LNCaP clone FGC (cell line): ENCODE measurements at regions not wholly inside any gene's neighbourhood (a gene's known extent, or its start where the extent isn't known, plus 50 kb on each side); places are given as distances from the start of the nearest gene placed in this dataset.
"Not testable (repeated sequence)": the region's sequence is repeated elsewhere in the genome, so short reads cannot be mapped to it uniquely, and the experiment has no call there.

Source experiments
- DNase-seq: peaks from one replicate; pipeline ENCODE4 v3.0.0-alpha.2; 2011; ENCODE audit warnings: low read depth
- H3K4me3 ChIP-seq: 2 replicates; pipeline ENCODE4 v1.5.1; 2011; ENCODE audit warnings: mild to moderate bottlenecking, low read depth, low read length, control low read depth
- CTCF ChIP-seq: IDR thresholded peaks from 2 replicates; pipeline ENCODE4 v1.5.1; 2012; ENCODE audit warnings: mild to moderate bottlenecking; ENCODE audit not compliant: control insufficient read depth, insufficient read depth; ENCODE audit errors: extremely low read depth

- no peak for TF ChIP-seq CTCF
- H3K4me3 ChIP-seq = no peak overlapping the region
- no peak for DNase-seq
Observed at GRCh38 chrX:23505531-23506303, 161.6 kb upstream of the PRDX4 start.

GRCh38 chrX:23509256-23509655 is 158.0 kb upstream of the PRDX4 start:
- TF ChIP-seq CTCF = no peak
- no peak for DNase-seq
- no peak overlapping the region for H3K4me3 ChIP-seq

DNA sequence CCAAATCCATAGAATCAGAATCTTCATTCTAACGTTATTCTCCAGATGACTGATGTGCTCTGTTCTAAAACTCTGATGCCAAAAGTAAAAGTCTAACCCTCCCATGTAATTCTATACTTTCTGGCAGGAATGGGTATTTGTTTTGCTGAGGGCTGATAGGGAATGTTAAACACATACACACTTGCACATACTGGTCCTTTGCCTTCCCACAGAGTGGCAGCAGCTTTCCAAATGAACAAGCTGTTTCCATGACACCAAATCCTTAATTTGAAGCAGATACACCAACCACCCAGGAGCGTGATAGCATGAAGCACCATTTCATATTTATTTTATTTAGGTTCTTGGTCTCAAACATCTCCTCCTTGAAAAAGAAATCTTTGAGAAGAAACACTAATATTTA is 155.5 kb upstream of the PRDX4 start:
- no peak overlapping the region for H3K4me3 ChIP-seq
- no peak for TF ChIP-seq CTCF
- peak; percentile 11 for DNase-seq

DNA sequence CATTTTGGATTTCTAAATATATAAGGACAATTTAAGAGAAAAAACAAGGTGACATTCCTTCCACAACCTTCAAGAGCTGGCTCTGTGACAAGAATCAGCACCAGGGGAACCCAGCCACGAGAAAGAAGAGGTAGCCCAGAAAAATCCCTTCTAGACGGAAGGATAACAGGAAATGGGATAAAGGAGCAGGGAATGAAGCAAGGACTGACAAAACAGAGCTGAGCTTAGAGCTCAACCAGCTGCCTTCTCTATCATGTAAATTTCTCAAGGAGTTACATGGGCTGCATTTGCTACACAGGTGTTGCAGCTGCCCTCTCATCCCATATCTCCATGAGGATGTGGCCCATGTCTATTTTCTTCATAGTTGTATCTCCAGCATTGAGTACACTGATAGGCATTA is 154.2 kb upstream of the PRDX4 start:
- no peak overlapping the region for H3K4me3 ChIP-seq
- no peak for TF ChIP-seq CTCF
- DNase-seq = no peak

GRCh38 chrX:23514082-23514481 is 153.2 kb upstream of the PRDX4 start:
- no peak overlapping the region for H3K4me3 ChIP-seq
- DNase-seq = no peak
- no peak for TF ChIP-seq CTCF

DNA sequence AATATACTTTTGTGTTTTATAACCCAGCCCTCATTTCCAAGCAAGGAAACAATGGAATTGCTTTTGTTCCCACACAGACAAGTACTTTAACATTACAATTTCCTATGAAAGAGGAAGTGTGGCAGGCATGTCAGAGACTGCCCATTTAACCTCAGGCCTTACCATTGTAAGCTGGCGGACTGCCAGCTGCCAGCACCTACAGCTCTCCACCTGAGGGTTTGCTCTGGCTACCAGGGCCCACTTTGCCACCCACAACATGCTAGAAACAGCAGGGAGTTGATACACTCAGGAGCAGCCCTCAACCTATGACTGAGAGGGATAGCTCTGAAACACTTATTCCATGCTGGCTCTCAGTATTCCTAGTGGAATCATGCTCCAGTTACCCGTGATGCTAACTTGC is 152.3 kb upstream of the PRDX4 start:
- no peak overlapping the region for H3K4me3 ChIP-seq
- DNase-seq = no peak
- no peak for TF ChIP-seq CTCF

GRCh38 chrX:23523026-23523657 is 144.2 kb upstream of the PRDX4 start:
- not testable (repeated sequence) for DNase-seq, H3K4me3 ChIP-seq
